Ovary (tissue), 3 donors: ENCODE measurements at regions not wholly inside any gene's neighbourhood (a gene's known extent, or its start where the extent isn't known, plus 50 kb on each side); places are given as distances from the start of the nearest gene placed in this dataset.

Experiments
- EP300 ChIP-seq: sonication (generic); formaldehyde crosslinking; IDR thresholded peaks from one replicate; pipeline ENCODE4 v1.6.1; 2017; ENCODE audit warnings: antibody characterized with exemption
- TF ChIP-seq, protein P1 (sequence below), 3 donors: fragments of 450-650 bp in 2 of 3; fragments of 200-600 bp in 1 of 3; IDR thresholded peaks; one replicate each; pipeline versions ENCODE4 v1.5.1 to v1.8.0; 2016 to 2022; ENCODE audit warnings: antibody characterized with exemption in 3 of 3, mild to moderate bottlenecking in 1 of 3
- donor health status: DM: no; HTN: no; CAD: no.

DNA sequence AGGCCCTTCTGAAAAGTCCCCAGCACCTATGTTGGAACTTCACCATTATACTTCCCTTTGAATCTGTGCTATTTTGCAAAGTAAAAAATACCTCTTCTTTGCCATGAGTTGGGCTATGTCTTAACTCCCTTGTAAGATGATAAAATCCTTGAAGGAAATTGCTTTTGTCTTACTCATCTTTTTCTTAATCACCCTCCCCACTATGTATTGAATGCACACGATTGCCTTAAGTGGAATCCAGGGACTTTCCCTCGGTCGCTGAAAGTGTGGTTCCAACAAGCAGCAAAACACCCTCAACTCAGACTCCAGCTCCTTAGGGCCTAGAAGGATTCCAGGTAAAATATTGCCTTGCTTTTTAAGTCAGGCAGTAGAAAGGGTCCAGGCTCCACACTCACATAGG, 173.2 kb upstream of the ARL4C start:
- TF ChIP-seq, protein P1, sequence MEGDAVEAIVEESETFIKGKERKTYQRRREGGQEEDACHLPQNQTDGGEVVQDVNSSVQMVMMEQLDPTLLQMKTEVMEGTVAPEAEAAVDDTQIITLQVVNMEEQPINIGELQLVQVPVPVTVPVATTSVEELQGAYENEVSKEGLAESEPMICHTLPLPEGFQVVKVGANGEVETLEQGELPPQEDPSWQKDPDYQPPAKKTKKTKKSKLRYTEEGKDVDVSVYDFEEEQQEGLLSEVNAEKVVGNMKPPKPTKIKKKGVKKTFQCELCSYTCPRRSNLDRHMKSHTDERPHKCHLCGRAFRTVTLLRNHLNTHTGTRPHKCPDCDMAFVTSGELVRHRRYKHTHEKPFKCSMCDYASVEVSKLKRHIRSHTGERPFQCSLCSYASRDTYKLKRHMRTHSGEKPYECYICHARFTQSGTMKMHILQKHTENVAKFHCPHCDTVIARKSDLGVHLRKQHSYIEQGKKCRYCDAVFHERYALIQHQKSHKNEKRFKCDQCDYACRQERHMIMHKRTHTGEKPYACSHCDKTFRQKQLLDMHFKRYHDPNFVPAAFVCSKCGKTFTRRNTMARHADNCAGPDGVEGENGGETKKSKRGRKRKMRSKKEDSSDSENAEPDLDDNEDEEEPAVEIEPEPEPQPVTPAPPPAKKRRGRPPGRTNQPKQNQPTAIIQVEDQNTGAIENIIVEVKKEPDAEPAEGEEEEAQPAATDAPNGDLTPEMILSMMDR (IDR thresholded peaks at IDR 0.05), result no peak
- TF ChIP-seq EP300, result no peak
